OCI-LY7 (cell line): ENCODE measurements at regions not wholly inside any gene's neighbourhood (a gene's known extent, or its start where the extent isn't known, plus 50 kb on each side); places are given as distances from the start of the nearest gene placed in this dataset.

Experiments
- BruUV-seq: library from RNA; stranded (reverse); fragments of 400-500 nt; replicated peaks from 2 replicates; lab custom pipeline; 2021; lab: Mats Ljungman, UMichigan
- CTCF ChIA-PET: fragments of 300-600 bp; sonication (Branson Sonifier 250); formaldehyde crosslinking; loops from one replicate; lab custom pipeline; 2022; ENCODE audit warnings: antibody characterized with exemption; ENCODE audit not compliant: unreplicated experiment; lab: Charles Lee
- POLR2A ChIA-PET: fragments of 300-600 bp; sonication (Branson Sonifier 250); formaldehyde crosslinking; loops from one replicate; lab custom pipeline; 2022; ENCODE audit warnings: antibody characterized with exemption; lab: Charles Lee
- DNase-seq: peaks from one replicate; pipeline ENCODE4 v3.0.0-alpha.2; 2015; ENCODE audit warnings: low spot score
- H2AFZ ChIP-seq: fragments of 200-600 bp; sonication (generic), shearing (Covaris generic); 2 replicates; pipeline ENCODE4 v1.6.1; 2014; ENCODE audit warnings: mild to moderate bottlenecking, antibody characterized with exemption, low read length, moderate library complexity
- H3K27ac ChIP-seq: fragments of 200-600 bp; sonication (generic); 2 replicates; pipeline ENCODE4 v1.5.1; 2014; ENCODE audit warnings: mixed run types, low read depth, mild to moderate bottlenecking, moderate library complexity, low read length, inconsistent platforms; ENCODE audit not compliant: poor library complexity, severe bottlenecking
- H3K36me3 ChIP-seq: fragments of 200-600 bp; sonication (generic); 2 replicates; pipeline ENCODE4 v1.6.1; 2014; ENCODE audit warnings: mild to moderate bottlenecking, antibody characterized with exemption, low read length, moderate library complexity, mixed read lengths; ENCODE audit not compliant: insufficient read depth
- H3K4me1 ChIP-seq: fragments of 200-600 bp; sonication (generic); 2 replicates; pipeline ENCODE4 v1.5.1; 2014; ENCODE audit warnings: mild to moderate bottlenecking, low read length; ENCODE audit not compliant: insufficient read depth, poor library complexity, severe bottlenecking
- H3K4me2 ChIP-seq: fragments of 200-600 bp; sonication (generic); 2 replicates; pipeline ENCODE4 v1.6.1; 2014; ENCODE audit warnings: mild to moderate bottlenecking, low read length
- H3K4me3 ChIP-seq: fragments of 200-600 bp; sonication (generic); 2 replicates; pipeline ENCODE4 v1.5.1; 2014; ENCODE audit warnings: mild to moderate bottlenecking, low read depth, low read length; ENCODE audit not compliant: poor library complexity, severe bottlenecking
- H3K79me2 ChIP-seq: fragments of 200-600 bp; sonication (generic); 2 replicates; pipeline ENCODE4 v1.6.1; 2016; ENCODE audit warnings: low read depth, mild to moderate bottlenecking, low read length, moderate library complexity, mixed read lengths; ENCODE audit not compliant: insufficient read depth
- H3K9me2 ChIP-seq: fragments of 200-600 bp; sonication (generic); 2 replicates; pipeline ENCODE4 v1.6.1; 2016; ENCODE audit warnings: mild to moderate bottlenecking, low read length, mixed read lengths; ENCODE audit not compliant: insufficient read depth
- H3K9me3 ChIP-seq: fragments of 200-600 bp; sonication (generic); 2 replicates; pipeline ENCODE4 v1.6.1; 2014; ENCODE audit warnings: mild to moderate bottlenecking, mixed run types, low read length, mixed read lengths
- H4K20me1 ChIP-seq: fragments of 200-600 bp; sonication (generic); 2 replicates; pipeline ENCODE4 v1.6.1; 2014; ENCODE audit warnings: mild to moderate bottlenecking, antibody characterized with exemption, low read length, moderate library complexity, mixed read lengths; ENCODE audit not compliant: insufficient read depth
- EZH2phosphoT487 ChIP-seq: fragments of 200-600 bp; sonication (generic); IDR thresholded peaks from 2 replicates; pipeline ENCODE4 v1.6.1; 2018; ENCODE audit warnings: low read depth, borderline replicate concordance, mild to moderate bottlenecking, mixed run types, antibody characterized with exemption, low read length, moderate library complexity, mixed read lengths
- intact Hi-C: fragments of 100-400 bp; cut with micrococcal nuclease; formaldehyde crosslinking; loops from one replicate; pipeline ENCODE4 v1.10.0; 2022; ENCODE audit not compliant: unreplicated experiment
- TF ChIP-seq, protein P1 (sequence below): fragments of 200-600 bp; sonication (generic); conservative IDR thresholded peaks from 2 replicates; pipeline ENCODE4 v1.5.1; 2014; ENCODE audit warnings: mild to moderate bottlenecking, antibody characterized with exemption, low read length, moderate library complexity, mixed read lengths

DNA sequence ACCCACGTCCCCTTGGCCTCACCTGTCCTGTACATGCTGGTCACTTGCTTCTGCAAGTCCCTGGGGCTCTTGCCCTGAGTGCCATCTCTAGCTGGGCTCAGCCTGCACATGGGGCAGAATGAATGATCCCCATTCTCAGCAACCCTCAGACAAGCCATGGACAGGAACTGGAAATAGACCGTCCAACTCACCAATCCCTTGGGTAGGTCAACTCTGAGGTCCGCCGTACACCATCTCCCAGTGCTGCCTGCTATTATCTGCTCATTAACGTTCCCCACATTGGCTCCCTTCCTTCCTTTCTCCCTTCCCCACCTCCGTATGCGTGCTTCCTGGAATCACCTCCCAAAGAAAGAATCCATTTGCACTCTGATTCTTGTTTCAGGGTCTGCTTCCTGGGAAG is 335.0 kb downstream of the SFMBT2 start:
- H3K9me2 ChIP-seq, result no peaks in the 10 kb centered on the region
- H3K4me3 ChIP-seq, result no peak overlapping the region
- H3K4me1 ChIP-seq, result no peaks in the 10 kb centered on the region
- no peaks in the 10 kb centered on the region for H4K20me1 ChIP-seq
- no peaks in the 10 kb centered on the region for H3K9me3 ChIP-seq
- POLR2A ChIA-PET, result no interaction called here
- no peak overlapping the region for H2AFZ ChIP-seq
- H3K27ac ChIP-seq, result no peak overlapping the region
- no peaks in the 10 kb centered on the region for H3K36me3 ChIP-seq
- CTCF ChIA-PET, result no interaction called here
- TF ChIP-seq EZH2phosphoT487, result no peak
- TF ChIP-seq, protein P1, sequence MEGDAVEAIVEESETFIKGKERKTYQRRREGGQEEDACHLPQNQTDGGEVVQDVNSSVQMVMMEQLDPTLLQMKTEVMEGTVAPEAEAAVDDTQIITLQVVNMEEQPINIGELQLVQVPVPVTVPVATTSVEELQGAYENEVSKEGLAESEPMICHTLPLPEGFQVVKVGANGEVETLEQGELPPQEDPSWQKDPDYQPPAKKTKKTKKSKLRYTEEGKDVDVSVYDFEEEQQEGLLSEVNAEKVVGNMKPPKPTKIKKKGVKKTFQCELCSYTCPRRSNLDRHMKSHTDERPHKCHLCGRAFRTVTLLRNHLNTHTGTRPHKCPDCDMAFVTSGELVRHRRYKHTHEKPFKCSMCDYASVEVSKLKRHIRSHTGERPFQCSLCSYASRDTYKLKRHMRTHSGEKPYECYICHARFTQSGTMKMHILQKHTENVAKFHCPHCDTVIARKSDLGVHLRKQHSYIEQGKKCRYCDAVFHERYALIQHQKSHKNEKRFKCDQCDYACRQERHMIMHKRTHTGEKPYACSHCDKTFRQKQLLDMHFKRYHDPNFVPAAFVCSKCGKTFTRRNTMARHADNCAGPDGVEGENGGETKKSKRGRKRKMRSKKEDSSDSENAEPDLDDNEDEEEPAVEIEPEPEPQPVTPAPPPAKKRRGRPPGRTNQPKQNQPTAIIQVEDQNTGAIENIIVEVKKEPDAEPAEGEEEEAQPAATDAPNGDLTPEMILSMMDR, result no peak
- no peak for DNase-seq
- intact Hi-C loops, result no loop called here
- no peak overlapping the region for H3K4me2 ChIP-seq
- no peaks in the 10 kb centered on the region for H3K79me2 ChIP-seq
- BruUV-seq, result no TSS peak

DNA sequence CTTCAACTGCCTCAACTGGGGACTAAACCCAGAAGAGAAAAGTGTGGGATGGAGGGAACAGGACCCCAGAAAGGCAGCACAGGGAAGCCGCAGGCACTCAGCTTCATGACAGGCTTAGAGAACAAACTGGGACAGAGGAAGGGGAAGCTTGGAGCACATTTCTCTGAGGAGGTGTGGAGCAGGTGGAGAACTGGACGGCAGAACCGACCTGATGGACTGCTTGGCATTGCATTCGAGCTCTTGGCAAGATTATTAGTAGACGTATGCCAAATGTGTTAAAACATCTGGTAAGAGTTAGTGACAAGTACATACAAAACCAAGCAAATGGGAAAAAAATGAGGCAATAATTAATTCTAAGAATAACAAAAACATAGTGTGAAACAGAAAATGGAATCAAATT is 335.7 kb downstream of the SFMBT2 start:
- H3K9me2 ChIP-seq, result no peaks in the 10 kb centered on the region
- intact Hi-C loops, result no loop called here
- H3K4me3 ChIP-seq, result no peak overlapping the region
- H3K79me2 ChIP-seq, result no peaks in the 10 kb centered on the region
- H3K36me3 ChIP-seq, result no peaks in the 10 kb centered on the region
- no peak overlapping the region for H3K27ac ChIP-seq
- no peak overlapping the region for H2AFZ ChIP-seq
- H3K4me1 ChIP-seq, result no peaks in the 10 kb centered on the region
- H3K4me2 ChIP-seq, result no peak overlapping the region
- TF ChIP-seq EZH2phosphoT487, result no peak
- TF ChIP-seq, protein P1, result no peak
- ChIA-PET CTCF (no interaction called here), POLR2A (no interaction called here)
- H3K9me3 ChIP-seq, result no peaks in the 10 kb centered on the region
- BruUV-seq, result no TSS peak
- no peaks in the 10 kb centered on the region for H4K20me1 ChIP-seq
- no peak for DNase-seq

DNA sequence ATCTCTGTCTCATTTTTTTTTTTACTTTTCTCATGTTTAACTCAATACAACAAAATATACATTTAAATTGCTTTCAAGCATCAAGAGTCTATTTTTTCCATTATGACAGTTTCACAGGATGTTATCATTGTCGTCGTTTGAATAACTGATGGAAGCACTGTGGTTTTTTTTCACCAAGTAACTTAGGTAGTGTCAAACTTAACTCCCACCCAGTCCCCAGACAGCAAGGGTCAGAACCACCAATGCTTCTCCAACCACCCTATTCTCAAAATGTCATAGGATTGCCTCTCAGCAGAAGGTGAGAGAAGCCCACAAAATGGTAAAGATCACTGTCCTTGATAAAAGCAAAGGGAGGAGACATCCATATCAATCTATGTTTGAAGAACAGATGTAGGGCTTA is 339.4 kb downstream of the SFMBT2 start:
- no peaks in the 10 kb centered on the region for H3K4me1 ChIP-seq
- no peaks in the 10 kb centered on the region for H3K9me3 ChIP-seq
- CTCF ChIA-PET, result no interaction called here
- BruUV-seq, result no TSS peak
- H3K9me2 ChIP-seq, result no peaks in the 10 kb centered on the region
- no peak for DNase-seq
- H3K4me3 ChIP-seq, result no peak overlapping the region
- no peaks in the 10 kb centered on the region for H3K79me2 ChIP-seq
- intact Hi-C loops, result no loop called here
- POLR2A ChIA-PET, result no interaction called here
- H3K4me2 ChIP-seq, result no peak overlapping the region
- no peak overlapping the region for H2AFZ ChIP-seq
- no peak overlapping the region for H3K27ac ChIP-seq
- H3K36me3 ChIP-seq, result no peaks in the 10 kb centered on the region
- no peaks in the 10 kb centered on the region for H4K20me1 ChIP-seq
- TF ChIP-seq, protein P1, result no peak
- TF ChIP-seq EZH2phosphoT487, result no peak
